ENCODE measurements at regions not wholly inside any gene's neighbourhood (a gene's known extent, or its start where the extent isn't known, plus 50 kb on each side); places are given as distances from the start of the nearest gene placed in this dataset.

- TF ChIP-seq CTCF (IDR thresholded peaks at IDR 0.05), result no peak
- TF ChIP-seq EZH2 (IDR thresholded peaks at IDR 0.05), result no peak
- TF ChIP-seq EZH2phosphoT487 (IDR thresholded peaks at IDR 0.05), result no peak
Measured at GRCh38 chr6:143607168-143607567, 70.6 kb upstream of the PHACTR2 start.
